OCI-LY1 (cell line): ENCODE measurements at regions not wholly inside any gene's neighbourhood (a gene's known extent, or its start where the extent isn't known, plus 50 kb on each side); places are given as distances from the start of the nearest gene placed in this dataset.

Experiments
- H2AFZ ChIP-seq: fragments of 200-600 bp; sonication (generic), shearing (Covaris generic); 2 replicates; pipeline ENCODE4 v1.6.0; 2014; ENCODE audit warnings: antibody characterized with exemption, mild to moderate bottlenecking, low read length
- H3F3A ChIP-seq: fragments of 200-600 bp; sonication (generic), shearing (Covaris generic); 2 replicates; pipeline ENCODE4 v1.6.0; 2014; ENCODE audit warnings: mild to moderate bottlenecking, antibody characterized with exemption, low read length, moderate library complexity; ENCODE audit not compliant: insufficient read depth
- H3K27ac ChIP-seq: fragments of 200-600 bp; sonication (generic); 2 replicates; pipeline ENCODE4 v1.5.1; 2014; ENCODE audit warnings: low read length, mixed run types, mild to moderate bottlenecking, low read depth; ENCODE audit not compliant: poor library complexity, severe bottlenecking
- H3K27me3 ChIP-seq: fragments of 200-600 bp; sonication (generic); 2 replicates; pipeline ENCODE4 v1.6.0; 2014; ENCODE audit warnings: antibody characterized with exemption, mild to moderate bottlenecking, low read length, moderate library complexity; ENCODE audit not compliant: insufficient read depth
- H3K36me3 ChIP-seq: fragments of 200-600 bp; sonication (generic); 2 replicates; pipeline ENCODE4 v1.6.1; 2014; ENCODE audit warnings: mild to moderate bottlenecking, antibody characterized with exemption, low read length, moderate library complexity, mixed read lengths; ENCODE audit not compliant: insufficient read depth
- H3K4me1 ChIP-seq: fragments of 200-600 bp; sonication (generic); 2 replicates; pipeline ENCODE4 v1.5.1; 2014; ENCODE audit warnings: mild to moderate bottlenecking, low read length, moderate library complexity; ENCODE audit not compliant: insufficient read depth, severe bottlenecking
- H3K4me2 ChIP-seq: fragments of 200-600 bp; sonication (generic), shearing (Covaris generic); 2 replicates; pipeline ENCODE4 v1.6.1; 2014; ENCODE audit warnings: low read length
- H3K4me3 ChIP-seq: fragments of 200-600 bp; sonication (generic); 2 replicates; pipeline ENCODE4 v1.5.1; 2014; ENCODE audit warnings: low read length, low read depth, mild to moderate bottlenecking, mixed read lengths; ENCODE audit not compliant: poor library complexity, severe bottlenecking
- H3K79me2 ChIP-seq: fragments of 200-600 bp; shearing (Covaris generic); 2 replicates; pipeline ENCODE4 v1.6.1; 2016; ENCODE audit warnings: mixed run types, low read length, mixed read lengths; ENCODE audit not compliant: insufficient read depth
- H3K9ac ChIP-seq: fragments of 200-600 bp; sonication (generic), shearing (Covaris generic); 2 replicates; pipeline ENCODE4 v1.6.1; 2014; ENCODE audit warnings: mild to moderate bottlenecking, low read length, mixed read lengths
- H3K9me2 ChIP-seq: fragments of 200-600 bp; sonication (generic), shearing (Covaris generic); 2 replicates; pipeline ENCODE4 v1.6.1; 2014; ENCODE audit warnings: low read depth, mild to moderate bottlenecking, low read length, mixed read lengths
- H3K9me3 ChIP-seq: fragments of 200-600 bp; shearing (Covaris generic); 2 replicates; pipeline ENCODE4 v1.6.1; 2014; ENCODE audit warnings: low read length, mixed read lengths
- H4K20me1 ChIP-seq: fragments of 200-600 bp; sonication (generic), shearing (Covaris generic); 2 replicates; pipeline ENCODE4 v1.6.0; 2016; ENCODE audit warnings: mild to moderate bottlenecking, low read length; ENCODE audit not compliant: insufficient read depth
- CTCF ChIP-seq: fragments of 200-600 bp; sonication (generic), shearing (Covaris generic); IDR thresholded peaks from 2 replicates; pipeline ENCODE4 v1.5.1; 2017; ENCODE audit warnings: mild to moderate bottlenecking, antibody characterized with exemption, low read length, moderate library complexity, mixed read lengths
- EZH2 ChIP-seq: fragments of 200-600 bp; sonication (generic), shearing (Covaris generic); IDR thresholded peaks from 2 replicates; pipeline ENCODE4 v1.8.0; 2017; ENCODE audit warnings: borderline replicate concordance, mixed run types, mild to moderate bottlenecking, antibody characterized with exemption, low read length, moderate library complexity, mixed read lengths

- H2AFZ ChIP-seq, result no peak overlapping the region
- H3K4me1 ChIP-seq, result no peaks in the 10 kb centered on the region
- TF ChIP-seq CTCF (peak; percentile 31; the same call in 1 of the 2 replicates), EZH2 (no peak)
- no peaks in the 10 kb centered on the region for H3K27me3 ChIP-seq
- no peak overlapping the region for H3K9ac ChIP-seq
- no peak overlapping the region for H3K4me3 ChIP-seq
- H3F3A ChIP-seq, result no peaks in the 10 kb centered on the region
- no peaks in the 10 kb centered on the region for H3K36me3 ChIP-seq
- no peaks in the 10 kb centered on the region for H3K79me2 ChIP-seq
- H3K4me2 ChIP-seq, result no peak overlapping the region
- H4K20me1 ChIP-seq, result no peaks in the 10 kb centered on the region
- no peaks in the 10 kb centered on the region for H3K9me3 ChIP-seq
- H3K27ac ChIP-seq, result no peak overlapping the region
- no peaks in the 10 kb centered on the region for H3K9me2 ChIP-seq
These were observed 183.4 kb upstream of the CDH7 start for GRCh38 chr18:65567372-65567771.

- Histone ChIP-seq H3K9ac (no peak overlapping the region), H3K4me2 (no peak overlapping the region), H3K36me3 (no peaks in the 10 kb centered on the region), H3F3A (no peaks in the 10 kb centered on the region; the same call in 1 of the 2 replicates), H3K27ac (no peak overlapping the region), H3K79me2 (no peaks in the 10 kb centered on the region), H3K4me3 (no peak overlapping the region), H4K20me1 (no peaks in the 10 kb centered on the region), H3K9me2 (no peaks in the 10 kb centered on the region), H3K4me1 (no peaks in the 10 kb centered on the region), H3K27me3 (no peaks in the 10 kb centered on the region), H2AFZ (no peak overlapping the region), H3K9me3 (no peaks in the 10 kb centered on the region)
- TF ChIP-seq EZH2 (no peak), CTCF (no peak)
These were observed 202.5 kb upstream of the CDH7 start for GRCh38 chr18:65548316-65548715.

GRCh38 chr18:65547046-65547445 lies 203.8 kb upstream of the CDH7 start:
- Histone ChIP-seq H3F3A (no peaks in the 10 kb centered on the region; the same call in 1 of the 2 replicates), H3K4me1 (no peaks in the 10 kb centered on the region), H3K4me2 (no peak overlapping the region), H3K79me2 (no peaks in the 10 kb centered on the region), H3K27ac (no peak overlapping the region), H3K9me3 (no peaks in the 10 kb centered on the region), H3K27me3 (no peaks in the 10 kb centered on the region), H3K36me3 (no peaks in the 10 kb centered on the region), H2AFZ (no peak overlapping the region), H3K4me3 (no peak overlapping the region), H4K20me1 (no peaks in the 10 kb centered on the region), H3K9ac (no peak overlapping the region), H3K9me2 (no peaks in the 10 kb centered on the region)
- TF ChIP-seq EZH2 (no peak), CTCF (no peak)
